Right ventricle myocardium inferior (tissue), 1 donor: ENCODE measurements at regions not wholly inside any gene's neighbourhood (a gene's known extent, or its start where the extent isn't known, plus 50 kb on each side); places are given as distances from the start of the nearest gene placed in this dataset.

Experiments
- ATAC-seq: fragments of 200-7000 bp; cut with Tn5 transposase; one replicate; pipeline ENCODE4 v1.9.1; 2020; ENCODE audit warnings: mild to moderate bottlenecking, moderate library complexity
- DNase-seq: peaks from one replicate; pipeline ENCODE4 v3.0.0; 2021; ENCODE audit errors: missing footprints
- intact Hi-C: fragments of 100-400 bp; cut with DNase I; formaldehyde crosslinking; loops from one replicate; pipeline ENCODE4 v1.11.0; 2022
- donor health status: DM: no; HTN: yes; CAD: no; lungs with severe emphysema.

DNA sequence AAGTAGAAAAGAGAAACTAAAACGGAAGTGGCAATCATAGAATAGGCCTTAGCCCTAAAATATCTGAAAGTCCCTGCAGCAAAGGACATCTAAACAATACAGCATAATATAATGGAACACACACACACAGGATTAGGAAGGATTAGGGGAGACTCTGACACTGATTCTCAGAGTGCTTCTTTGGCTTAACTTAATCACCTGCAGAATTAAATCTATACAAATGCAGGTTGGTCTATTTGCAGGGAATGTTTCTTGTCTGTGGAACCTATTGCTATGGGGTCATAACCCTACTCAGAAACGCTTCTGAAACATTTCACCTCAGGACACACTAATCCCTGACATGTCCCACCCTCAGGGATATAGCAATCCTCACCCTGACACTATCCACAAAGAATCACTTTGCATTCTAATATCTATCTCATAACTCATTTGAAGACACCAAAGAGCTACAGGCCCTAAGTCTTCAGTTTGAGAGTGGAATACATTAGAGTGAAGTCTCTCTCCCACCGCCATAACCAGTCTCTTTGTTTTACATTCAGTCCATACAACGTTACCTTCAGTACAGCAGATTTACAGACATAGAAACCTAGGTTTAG lies 1041.2 kb downstream of the TUSC7 start:
- intact Hi-C loops = no loop called here
- DNase-seq (no peak), ATAC-seq (no peak)

DNA sequence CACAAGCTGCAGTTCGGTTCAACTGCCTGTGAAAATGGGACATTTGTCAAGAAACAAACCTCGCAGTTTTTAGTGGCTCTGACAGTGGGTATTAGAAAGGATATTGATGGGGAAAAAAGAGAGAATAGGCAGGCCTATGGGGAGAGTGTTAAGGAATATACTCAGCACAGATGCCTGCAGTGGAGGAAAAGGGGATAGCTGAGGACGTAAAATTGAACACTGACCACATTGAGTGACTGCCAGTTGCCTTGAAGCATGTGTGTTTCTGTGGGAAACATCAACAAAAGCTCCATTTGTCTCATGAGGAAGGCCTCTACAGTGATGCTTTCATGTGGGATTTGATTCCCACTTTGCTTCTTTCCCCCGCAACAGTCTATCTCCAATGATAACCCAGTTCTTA lies 1042.1 kb downstream of the TUSC7 start:
- intact Hi-C loops = no loop called here
- DNase-seq (no peak), ATAC-seq (no peak)

GRCh38 chr3:117752984-117753717 lies 1043.6 kb downstream of the TUSC7 start:
- intact Hi-C loops = no loop called here
- no peak for ATAC-seq
- no peak for DNase-seq

DNA sequence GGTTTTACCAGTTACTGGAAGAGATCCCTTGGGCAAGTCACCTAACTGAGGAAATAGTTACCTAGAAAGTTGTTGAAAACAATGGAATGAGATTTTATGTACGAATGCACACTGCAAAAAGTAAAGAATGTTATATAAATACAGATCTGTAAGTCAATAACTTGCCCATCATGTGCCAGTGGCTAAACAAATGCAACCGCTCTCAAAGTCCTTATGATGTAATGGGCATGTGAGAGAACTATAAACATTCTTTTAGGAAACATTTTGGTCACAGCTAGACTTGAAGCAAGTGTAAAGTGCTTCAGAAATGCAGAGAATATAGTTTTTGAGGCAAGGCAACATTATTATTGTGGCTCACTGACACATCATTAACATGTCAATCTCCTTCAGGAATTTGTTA lies 1044.5 kb downstream of the TUSC7 start:
- no peak for DNase-seq
- no peak for ATAC-seq
- intact Hi-C loops = no loop called here

DNA sequence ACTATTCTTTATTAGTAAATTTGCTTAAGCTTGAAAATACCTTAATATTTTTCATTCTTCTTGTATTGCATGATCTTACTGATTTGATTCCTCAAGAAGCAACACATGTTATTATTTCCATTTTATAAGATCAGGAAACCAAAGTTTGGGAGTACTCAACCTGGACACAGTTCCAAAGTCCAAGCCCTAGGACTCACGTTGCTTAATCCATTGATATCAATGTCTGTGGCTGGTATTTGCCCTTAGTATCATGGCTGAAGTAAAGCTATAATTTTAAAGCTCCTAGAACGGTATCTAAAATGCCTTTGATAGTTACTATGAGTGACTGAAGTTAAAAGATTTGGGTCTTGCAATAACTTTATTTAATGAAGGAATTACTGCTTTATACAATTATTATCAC lies 1045.3 kb downstream of the TUSC7 start:
- no peak for DNase-seq
- no peak for ATAC-seq
- intact Hi-C loops = no loop called here

DNA sequence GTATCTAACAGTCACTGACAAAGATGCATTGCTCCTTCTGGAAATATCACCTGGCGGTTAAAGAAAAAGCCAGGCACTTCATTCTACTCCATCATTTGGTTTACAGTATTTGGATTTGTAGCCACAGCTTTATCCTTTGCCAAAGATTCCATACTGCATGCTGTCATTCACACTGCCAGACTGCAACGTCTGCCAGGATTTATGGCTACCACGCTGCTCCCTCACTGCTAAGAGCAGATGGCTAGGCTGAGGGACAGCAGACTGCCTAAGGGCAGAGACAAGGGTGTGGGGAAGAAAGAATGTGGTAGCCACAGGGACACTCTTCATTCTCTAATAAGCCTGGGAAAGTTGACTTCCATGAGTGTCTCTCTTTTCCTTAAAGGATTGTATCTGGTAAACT lies 1047.0 kb downstream of the TUSC7 start:
- intact Hi-C loops = no loop called here
- ATAC-seq (no peak), DNase-seq (no peak)

DNA sequence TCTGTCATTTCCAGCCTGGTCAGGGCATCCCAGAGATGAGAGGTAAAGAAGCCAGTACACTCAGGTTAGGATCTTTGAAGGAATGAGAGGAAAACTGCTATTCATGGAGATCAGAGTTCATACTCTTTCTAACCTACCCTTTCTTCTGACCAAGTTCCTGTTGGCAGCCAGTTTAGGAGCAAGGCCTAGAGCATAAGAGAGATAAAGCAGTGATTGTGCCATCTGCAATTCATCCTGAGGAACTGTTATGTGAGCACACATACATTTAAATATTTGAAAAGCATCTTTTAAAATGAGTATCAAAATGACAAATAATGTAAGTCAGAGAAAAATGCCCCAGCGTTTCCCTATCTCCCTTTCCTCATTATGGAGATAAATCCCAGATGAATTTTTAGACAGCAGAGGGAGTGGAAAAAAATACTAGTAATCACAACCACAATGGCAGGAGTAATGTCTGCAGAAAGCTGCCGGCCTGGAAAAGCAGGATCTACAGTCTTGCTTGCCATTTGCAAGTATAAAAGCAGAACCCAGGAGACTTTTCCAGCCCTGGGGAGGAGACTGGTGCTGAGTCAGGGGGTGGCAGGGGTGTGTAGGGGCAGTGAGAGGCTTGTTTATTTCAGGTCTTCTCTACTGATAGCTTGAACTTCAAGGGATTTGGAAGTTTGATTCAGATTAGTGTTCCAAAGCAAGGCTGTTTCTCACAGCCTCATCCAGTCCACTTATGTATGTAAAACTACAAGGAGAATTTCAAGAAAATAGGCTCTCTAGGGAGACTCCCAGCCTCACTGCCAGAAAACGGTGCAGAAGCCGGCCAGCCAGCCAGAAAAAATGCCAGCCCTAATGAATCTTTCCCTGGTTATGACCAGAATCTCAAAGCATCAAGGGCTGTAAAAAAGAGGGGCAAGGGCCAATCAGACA lies 1052.4 kb downstream of the TUSC7 start:
- intact Hi-C loops = no loop called here
- no peak for DNase-seq

GRCh38 chr3:117762621-117763037 lies 1053.0 kb downstream of the TUSC7 start:
- ATAC-seq = no peak
- no peak for DNase-seq
- intact Hi-C loops = no loop called here

More for the DNA sequence above, 1052.4 kb downstream of the TUSC7 start:
- ATAC-seq = no peak

- no peak for ATAC-seq
- intact Hi-C loops = no loop called here
- no peak for DNase-seq
Observed at GRCh38 chr3:117763561-117763960, 1054.0 kb downstream of the TUSC7 start.

GRCh38 chr3:117768581-117768980 lies 1059.0 kb downstream of the TUSC7 start:
- ATAC-seq (no peak), DNase-seq (no peak)
- intact Hi-C loops = no loop called here

GRCh38 chr3:117774130-117774529 lies 1064.6 kb downstream of the TUSC7 start:
- DNase-seq (no peak), ATAC-seq (no peak)
- intact Hi-C loops = no loop called here

GRCh38 chr3:117786349-117786748 lies 1076.8 kb downstream of the TUSC7 start:
- no peak for ATAC-seq
- intact Hi-C loops = no loop called here
- no peak for DNase-seq

DNA sequence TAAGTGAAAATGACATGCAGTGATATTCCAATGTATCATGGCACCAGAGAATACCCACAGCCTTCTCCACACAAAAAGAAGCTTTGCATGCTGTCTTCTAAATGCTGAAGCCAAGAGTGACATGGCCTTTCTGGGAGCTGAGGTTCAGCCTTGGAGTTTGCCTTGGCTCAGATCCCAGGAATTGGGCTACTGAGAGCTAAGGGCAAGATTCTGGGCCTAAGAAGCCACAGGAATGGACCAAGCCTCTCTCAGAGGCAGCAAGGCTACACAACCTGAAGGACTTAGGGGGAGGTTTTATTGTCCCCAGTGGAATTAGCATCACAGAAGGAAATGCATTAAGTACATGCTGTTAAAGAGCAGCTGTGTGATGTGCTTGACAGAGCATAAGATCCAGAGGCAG lies 1078.5 kb downstream of the TUSC7 start:
- intact Hi-C loops = no loop called here
- DNase-seq (no peak), ATAC-seq (no peak)

GRCh38 chr3:117788506-117788905 lies 1078.9 kb downstream of the TUSC7 start:
- intact Hi-C loops = no loop called here
- no peak for DNase-seq
- ATAC-seq = no peak

DNA sequence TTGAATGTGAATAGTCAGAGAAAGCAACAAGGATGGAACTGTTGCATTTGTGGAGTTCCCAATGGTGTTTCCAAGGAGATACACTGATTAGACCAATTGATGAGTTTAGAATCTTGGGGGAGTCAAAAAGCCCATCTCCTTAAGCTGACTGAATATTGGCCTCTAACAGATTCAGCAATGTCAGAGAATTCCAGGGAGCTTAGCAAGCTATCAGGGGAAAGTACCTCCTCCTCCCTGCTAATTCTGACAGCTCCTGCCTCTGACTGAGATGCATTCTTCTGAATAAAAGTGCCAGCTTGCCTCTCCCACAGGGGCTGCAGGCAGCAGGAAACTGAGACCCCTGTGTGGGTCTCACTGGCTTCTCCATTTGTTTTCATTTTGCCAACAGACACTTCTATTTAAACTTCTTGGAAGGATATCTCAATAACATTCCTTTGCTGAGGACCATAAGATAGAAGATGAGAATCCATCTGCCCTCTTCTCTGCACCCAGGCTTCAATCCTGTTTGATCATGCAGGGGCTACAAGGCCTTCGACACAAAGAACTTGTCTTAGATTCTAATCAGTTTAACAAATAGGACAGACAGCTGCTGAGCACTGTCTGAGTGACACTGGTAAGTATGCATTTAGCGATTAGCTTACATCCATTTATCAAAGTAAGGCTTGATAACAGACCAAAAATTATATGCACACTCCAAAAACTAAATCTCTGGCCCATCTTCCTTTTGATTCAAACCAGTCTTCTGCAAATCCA lies 1080.8 kb downstream of the TUSC7 start:
- ATAC-seq (no peak), DNase-seq (no peak)
- intact Hi-C loops = no loop called here

DNA sequence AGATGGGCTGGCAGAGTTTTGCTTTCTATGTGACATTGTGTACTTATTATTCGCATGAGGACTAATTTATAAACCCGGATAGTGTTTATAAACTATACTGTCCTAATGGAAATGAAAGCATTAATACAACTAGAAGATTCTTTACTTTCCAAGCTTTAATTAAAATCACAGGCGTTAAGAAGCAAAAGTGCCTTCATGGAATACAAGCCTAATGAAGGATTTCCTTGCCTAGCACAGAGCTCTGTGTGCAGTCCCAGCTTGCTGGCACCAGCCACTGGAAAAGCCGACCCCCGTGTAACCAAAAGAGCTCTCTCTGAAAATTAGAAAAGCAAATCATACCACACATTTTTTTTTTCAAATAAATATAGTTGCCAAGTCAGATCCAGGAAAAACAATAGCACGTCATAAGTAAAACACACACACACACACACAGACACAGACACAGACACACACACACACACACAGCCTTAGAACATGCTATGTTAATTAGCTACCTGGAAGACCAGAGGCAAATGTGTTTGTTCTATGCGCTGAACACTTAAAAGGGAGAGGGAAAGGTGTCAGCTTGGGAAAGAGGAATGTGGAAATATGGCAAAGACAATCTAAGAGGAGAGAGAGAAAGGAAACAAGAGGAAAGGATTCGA lies 1084.2 kb downstream of the TUSC7 start:
- no peak for ATAC-seq
- DNase-seq = no peak
- intact Hi-C loops = no loop called here

DNA sequence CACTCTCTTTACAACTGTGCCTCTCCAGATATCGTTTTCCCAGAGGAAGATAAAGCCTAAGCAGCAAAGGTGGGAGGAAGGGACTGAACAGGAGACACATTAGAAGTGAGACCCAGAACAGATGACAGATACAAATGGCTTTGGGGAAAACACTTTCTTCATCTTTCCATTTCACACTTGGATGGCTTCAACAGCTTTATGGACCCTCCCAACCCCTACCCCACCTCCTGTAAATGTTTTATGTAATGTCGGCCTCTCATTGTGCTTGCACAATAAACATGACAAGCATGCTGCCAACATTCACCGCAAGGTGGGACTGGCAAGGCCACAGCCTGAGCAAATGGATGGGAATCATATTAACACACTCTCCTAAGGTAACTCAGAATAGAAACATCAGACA lies 1088.6 kb downstream of the TUSC7 start:
- ATAC-seq (no peak), DNase-seq (no peak)
- intact Hi-C loops = no loop called here

DNA sequence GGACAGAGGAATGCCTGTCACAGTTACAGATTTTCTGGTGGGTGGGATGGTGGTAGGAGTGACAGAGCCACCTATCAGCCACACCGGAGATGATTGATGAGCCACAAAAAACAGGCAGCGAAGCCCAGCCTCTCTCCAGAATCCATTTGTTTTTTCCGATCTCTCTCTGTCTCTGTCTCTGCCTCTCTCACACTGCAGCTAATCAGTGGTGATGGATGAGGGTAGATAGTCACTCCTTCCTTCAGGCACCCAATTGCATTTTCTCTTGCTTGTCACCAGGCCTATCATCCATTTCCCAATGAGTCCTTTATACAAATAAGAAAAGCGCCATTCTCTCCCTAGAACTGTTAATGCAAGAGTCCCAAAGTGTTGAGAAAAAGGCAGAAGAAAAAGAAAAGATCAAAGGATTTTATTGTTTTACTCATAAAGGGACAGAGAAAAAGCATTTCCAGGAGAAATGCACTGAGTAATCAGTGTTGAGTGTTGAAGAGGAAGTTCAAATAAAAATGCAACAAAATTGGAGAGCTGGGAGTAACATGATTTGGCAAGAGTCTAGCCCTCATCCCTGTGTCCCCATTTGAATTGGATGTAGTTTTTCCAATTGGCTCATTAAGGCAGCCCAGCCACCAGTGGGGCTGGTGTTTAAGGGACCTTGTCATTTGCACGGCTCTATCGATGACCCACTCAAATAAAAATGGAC lies 1089.3 kb downstream of the TUSC7 start:
- intact Hi-C loops = no loop called here
- ATAC-seq = peak; percentile 46

More for the DNA sequence above, 1089.3 kb downstream of the TUSC7 start:
- DNase-seq = no peak
